Progenitor cell of endocrine pancreas (in vitro differentiated cells): ENCODE measurements at regions not wholly inside any gene's neighbourhood (a gene's known extent, or its start where the extent isn't known, plus 50 kb on each side); places are given as distances from the start of the nearest gene placed in this dataset.

Experiments used
- DNase-seq: peaks from one replicate; pipeline ENCODE4 v3.0.0; 2021; ENCODE audit warnings: low spot score; ENCODE audit not compliant: unreplicated experiment
- H3K27ac Mint-ChIP-seq: 2 replicates; pipeline ENCODE4 v1.8.0; 2021; ENCODE audit warnings: mild to moderate bottlenecking, moderate library complexity, mixed read lengths
- H3K27me3 Mint-ChIP-seq: 2 replicates; pipeline ENCODE4 v1.8.0; 2021; ENCODE audit warnings: mixed read lengths
- H3K36me3 Mint-ChIP-seq: 2 replicates; pipeline ENCODE4 v1.8.0; 2022; ENCODE audit warnings: mixed read lengths; ENCODE audit not compliant: insufficient read depth
- H3K4me1 Mint-ChIP-seq: 2 replicates; pipeline ENCODE4 v1.8.0; 2021; ENCODE audit warnings: low read depth, mixed read lengths
- H3K4me3 Mint-ChIP-seq: 2 replicates; pipeline ENCODE4 v1.8.0; 2021; ENCODE audit warnings: low read depth, mild to moderate bottlenecking, moderate library complexity, mixed read lengths
- H3K9me3 Mint-ChIP-seq: 2 replicates; pipeline ENCODE4 v1.8.0; 2021; ENCODE audit warnings: low read depth, mixed read lengths
- TF ChIP-seq, protein P1 (sequence below): fragments of 200-600 bp; sonication (generic); IDR thresholded peaks from one replicate; pipeline ENCODE4 v1.5.0; 2021; ENCODE audit warnings: antibody characterized with exemption, mild to moderate bottlenecking; ENCODE audit not compliant: unreplicated experiment

- Mint-ChIP-seq H3K4me1 (peaks cover 1% of the 10 kb centered on the region), H3K27ac (no peak overlapping the region), H3K27me3 (no peaks in the 10 kb centered on the region), H3K36me3 (no peaks in the 10 kb centered on the region), H3K9me3 (peaks cover 8% of the 10 kb centered on the region), H3K4me3 (no peak overlapping the region)
- TF ChIP-seq, protein P1, sequence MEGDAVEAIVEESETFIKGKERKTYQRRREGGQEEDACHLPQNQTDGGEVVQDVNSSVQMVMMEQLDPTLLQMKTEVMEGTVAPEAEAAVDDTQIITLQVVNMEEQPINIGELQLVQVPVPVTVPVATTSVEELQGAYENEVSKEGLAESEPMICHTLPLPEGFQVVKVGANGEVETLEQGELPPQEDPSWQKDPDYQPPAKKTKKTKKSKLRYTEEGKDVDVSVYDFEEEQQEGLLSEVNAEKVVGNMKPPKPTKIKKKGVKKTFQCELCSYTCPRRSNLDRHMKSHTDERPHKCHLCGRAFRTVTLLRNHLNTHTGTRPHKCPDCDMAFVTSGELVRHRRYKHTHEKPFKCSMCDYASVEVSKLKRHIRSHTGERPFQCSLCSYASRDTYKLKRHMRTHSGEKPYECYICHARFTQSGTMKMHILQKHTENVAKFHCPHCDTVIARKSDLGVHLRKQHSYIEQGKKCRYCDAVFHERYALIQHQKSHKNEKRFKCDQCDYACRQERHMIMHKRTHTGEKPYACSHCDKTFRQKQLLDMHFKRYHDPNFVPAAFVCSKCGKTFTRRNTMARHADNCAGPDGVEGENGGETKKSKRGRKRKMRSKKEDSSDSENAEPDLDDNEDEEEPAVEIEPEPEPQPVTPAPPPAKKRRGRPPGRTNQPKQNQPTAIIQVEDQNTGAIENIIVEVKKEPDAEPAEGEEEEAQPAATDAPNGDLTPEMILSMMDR, result no peak
- no peak for DNase-seq
Observed at GRCh38 chr3:83632526-83632925, 1326.3 kb upstream of the CADM2 start.

GRCh38 chr3:83633758-83634157 is 1325.0 kb upstream of the CADM2 start:
- peaks cover 1% of the 10 kb centered on the region for H3K4me1 Mint-ChIP-seq
- no peak for DNase-seq

GRCh38 chr3:83649692-83650091 is 1309.1 kb upstream of the CADM2 start:
- Mint-ChIP-seq H3K36me3 (no peaks in the 10 kb centered on the region), H3K9me3 (peaks cover 9% of the 10 kb centered on the region), H3K27ac (no peak overlapping the region), H3K4me3 (no peak overlapping the region), H3K27me3 (no peaks in the 10 kb centered on the region), H3K4me1 (no peaks in the 10 kb centered on the region)
- no peak for DNase-seq
- TF ChIP-seq, protein P1, result no peak

More at GRCh38 chr3:83633758-83634157, 1325.0 kb upstream of the CADM2 start:
- no peaks in the 10 kb centered on the region for H3K27me3 Mint-ChIP-seq
- H3K4me3 Mint-ChIP-seq, result no peak overlapping the region
- no peak overlapping the region for H3K27ac Mint-ChIP-seq
- peaks cover 13% of the 10 kb centered on the region for H3K9me3 Mint-ChIP-seq
- no peaks in the 10 kb centered on the region for H3K36me3 Mint-ChIP-seq
- TF ChIP-seq, protein P1, result no peak

GRCh38 chr3:83655083-83655482 is 1303.7 kb upstream of the CADM2 start:
- no peak for DNase-seq
- TF ChIP-seq, protein P1, result no peak
- Mint-ChIP-seq H3K9me3 (no peaks in the 10 kb centered on the region), H3K27me3 (no peaks in the 10 kb centered on the region), H3K4me3 (no peak overlapping the region), H3K27ac (no peak overlapping the region), H3K4me1 (no peaks in the 10 kb centered on the region), H3K36me3 (no peaks in the 10 kb centered on the region)

GRCh38 chr3:83662381-83662960 is 1296.3 kb upstream of the CADM2 start:
- TF ChIP-seq, protein P1, result no peak
- Mint-ChIP-seq H3K4me3 (no peak overlapping the region), H3K9me3 (peaks cover 3% of the 10 kb centered on the region), H3K4me1 (no peaks in the 10 kb centered on the region), H3K36me3 (no peaks in the 10 kb centered on the region), H3K27ac (no peak overlapping the region), H3K27me3 (no peaks in the 10 kb centered on the region)
- DNase-seq, result no peak
